Chondrocyte (in vitro differentiated cells): ENCODE measurements at regions not wholly inside any gene's neighbourhood (a gene's known extent, or its start where the extent isn't known, plus 50 kb on each side); places are given as distances from the start of the nearest gene placed in this dataset.
"Not testable (repeated sequence)": the region's sequence is repeated elsewhere in the genome, so short reads cannot be mapped to it uniquely, and the experiment has no call there.

Experiments used
- DNase-seq: peaks from one replicate; pipeline ENCODE4 v3.0.0; 2021; ENCODE audit warnings: mixed read lengths, low spot score
- H3K27ac Mint-ChIP-seq: one replicate; pipeline ENCODE4 v1.8.0; 2021; ENCODE audit warnings: mild to moderate bottlenecking, moderate library complexity, mixed read lengths; ENCODE audit not compliant: unreplicated experiment
- H3K27me3 Mint-ChIP-seq: 2 replicates; pipeline ENCODE4 v1.8.0; 2021; ENCODE audit warnings: low read depth, mixed read lengths
- H3K36me3 Mint-ChIP-seq: 2 replicates; pipeline ENCODE4 v1.8.0; 2021; ENCODE audit warnings: low read depth, mixed read lengths
- H3K4me1 Mint-ChIP-seq: 2 replicates; pipeline ENCODE4 v1.8.0; 2021; ENCODE audit warnings: low read depth, mild to moderate bottlenecking, mixed read lengths
- H3K4me3 Mint-ChIP-seq: one replicate; pipeline ENCODE4 v1.8.0; 2021; ENCODE audit warnings: mild to moderate bottlenecking, moderate library complexity, mixed read lengths; ENCODE audit not compliant: unreplicated experiment
- H3K9me3 Mint-ChIP-seq: 2 replicates; pipeline ENCODE4 v1.8.0; 2021; ENCODE audit warnings: low read depth, mixed read lengths
- TF ChIP-seq, protein P1 (sequence below): fragments of 200-600 bp; sonication (generic); IDR thresholded peaks from 2 replicates; pipeline ENCODE4 v1.5.0; 2021; ENCODE audit warnings: antibody characterized with exemption, mild to moderate bottlenecking, moderate library complexity

GRCh38 chr7:77484785-77485184 lies 52.3 kb upstream of the PTPN12 start:
- TF ChIP-seq, protein P1, sequence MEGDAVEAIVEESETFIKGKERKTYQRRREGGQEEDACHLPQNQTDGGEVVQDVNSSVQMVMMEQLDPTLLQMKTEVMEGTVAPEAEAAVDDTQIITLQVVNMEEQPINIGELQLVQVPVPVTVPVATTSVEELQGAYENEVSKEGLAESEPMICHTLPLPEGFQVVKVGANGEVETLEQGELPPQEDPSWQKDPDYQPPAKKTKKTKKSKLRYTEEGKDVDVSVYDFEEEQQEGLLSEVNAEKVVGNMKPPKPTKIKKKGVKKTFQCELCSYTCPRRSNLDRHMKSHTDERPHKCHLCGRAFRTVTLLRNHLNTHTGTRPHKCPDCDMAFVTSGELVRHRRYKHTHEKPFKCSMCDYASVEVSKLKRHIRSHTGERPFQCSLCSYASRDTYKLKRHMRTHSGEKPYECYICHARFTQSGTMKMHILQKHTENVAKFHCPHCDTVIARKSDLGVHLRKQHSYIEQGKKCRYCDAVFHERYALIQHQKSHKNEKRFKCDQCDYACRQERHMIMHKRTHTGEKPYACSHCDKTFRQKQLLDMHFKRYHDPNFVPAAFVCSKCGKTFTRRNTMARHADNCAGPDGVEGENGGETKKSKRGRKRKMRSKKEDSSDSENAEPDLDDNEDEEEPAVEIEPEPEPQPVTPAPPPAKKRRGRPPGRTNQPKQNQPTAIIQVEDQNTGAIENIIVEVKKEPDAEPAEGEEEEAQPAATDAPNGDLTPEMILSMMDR = no peak
- H3K4me3 Mint-ChIP-seq = no peak overlapping the region
- no peaks in the 10 kb centered on the region for H3K36me3 Mint-ChIP-seq
- no peaks in the 10 kb centered on the region for H3K27me3 Mint-ChIP-seq
- DNase-seq = no peak
- peaks cover 3% of the 10 kb centered on the region for H3K4me1 Mint-ChIP-seq
- H3K9me3 Mint-ChIP-seq = no peaks in the 10 kb centered on the region
- no peak overlapping the region for H3K27ac Mint-ChIP-seq

DNA sequence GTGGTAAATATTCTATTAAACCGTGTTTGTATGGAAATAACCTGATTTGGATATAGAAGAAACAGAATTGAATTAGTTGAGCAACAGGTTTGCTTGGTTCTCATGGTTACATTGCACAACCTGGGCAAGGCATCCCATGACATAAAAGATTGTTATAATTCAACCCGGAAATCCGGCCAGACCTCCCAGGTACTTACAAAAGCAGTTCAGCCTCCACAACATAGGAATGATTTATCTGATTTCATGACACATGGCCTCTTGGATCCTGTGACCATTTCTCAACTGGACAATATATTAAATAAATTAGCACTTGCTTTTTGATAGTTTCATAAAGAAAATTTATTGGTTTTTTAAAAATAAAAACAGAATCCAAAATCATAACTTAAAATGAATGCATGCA lies 55.1 kb upstream of the PTPN12 start:
- TF ChIP-seq, protein P1 = no peak
- H3K36me3 Mint-ChIP-seq = no peaks in the 10 kb centered on the region
- H3K4me1 Mint-ChIP-seq = peaks cover 8% of the 10 kb centered on the region
- no peaks in the 10 kb centered on the region for H3K27me3 Mint-ChIP-seq
- no peak overlapping the region for H3K27ac Mint-ChIP-seq
- H3K9me3 Mint-ChIP-seq = no peaks in the 10 kb centered on the region
- no peak for DNase-seq
- no peak overlapping the region for H3K4me3 Mint-ChIP-seq

DNA sequence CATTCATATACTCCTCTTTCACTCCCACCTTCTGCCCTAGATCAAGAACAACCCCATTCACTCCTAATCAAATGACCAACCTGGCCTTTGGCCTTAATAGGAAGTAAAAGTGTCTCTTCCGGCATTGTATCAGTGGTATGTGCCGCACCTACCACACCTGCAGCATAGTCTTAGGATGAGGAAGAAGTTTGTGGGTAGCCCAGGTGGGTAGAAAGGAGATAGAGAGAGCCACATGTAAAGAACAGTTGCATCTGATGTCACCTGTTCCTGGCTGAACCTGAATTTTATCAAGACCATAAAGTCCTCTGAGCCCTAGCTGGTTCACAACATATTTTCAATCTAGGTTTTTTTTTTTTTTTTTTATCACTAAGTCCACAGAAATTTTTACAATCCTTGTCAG lies 55.5 kb upstream of the PTPN12 start:
- Mint-ChIP-seq H3K4me3 (no peak overlapping the region), H3K27ac (no peak overlapping the region), H3K4me1 (peaks cover 8% of the 10 kb centered on the region), H3K9me3 (no peaks in the 10 kb centered on the region), H3K27me3 (no peaks in the 10 kb centered on the region), H3K36me3 (no peaks in the 10 kb centered on the region)
- TF ChIP-seq, protein P1 = no peak
- DNase-seq = no peak

DNA sequence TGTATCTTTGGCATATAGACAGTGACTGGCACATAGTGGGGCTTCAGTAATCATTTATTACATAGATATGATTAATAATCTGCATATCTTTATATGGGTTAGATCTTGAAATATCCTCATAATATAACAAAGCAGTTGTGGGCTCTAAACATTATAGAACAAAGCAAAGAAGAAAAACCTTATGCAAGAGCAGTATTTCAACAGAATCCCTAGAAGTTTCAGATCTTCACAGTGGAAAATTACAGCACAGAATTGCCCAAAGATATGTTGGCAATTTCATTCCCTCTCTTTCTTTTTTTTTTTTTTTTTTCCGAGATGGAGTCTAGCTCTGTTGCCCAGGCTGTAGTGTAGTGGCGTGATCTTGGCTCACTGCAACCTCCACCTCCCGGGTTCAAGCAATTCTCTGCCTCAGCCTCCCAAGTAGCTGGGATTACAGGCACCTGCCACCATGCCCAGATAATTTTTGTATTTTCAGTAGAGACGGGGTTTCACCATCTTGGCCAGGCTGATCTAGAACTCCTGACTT lies 56.9 kb upstream of the PTPN12 start:
- not testable (repeated sequence) for H3K4me3 Mint-ChIP-seq, H3K36me3 Mint-ChIP-seq, H3K9me3 Mint-ChIP-seq, DNase-seq, H3K27me3 Mint-ChIP-seq, H3K4me1 Mint-ChIP-seq
- H3K27ac Mint-ChIP-seq = peak overlapping the region; percentile 11

GRCh38 chr7:77479536-77480088 lies 57.5 kb upstream of the PTPN12 start:
- H3K4me1 Mint-ChIP-seq = peaks cover 8% of the 10 kb centered on the region
- H3K36me3 Mint-ChIP-seq = no peaks in the 10 kb centered on the region
- peak overlapping the region; percentile 11 for H3K27ac Mint-ChIP-seq
- no peaks in the 10 kb centered on the region for H3K27me3 Mint-ChIP-seq
- TF ChIP-seq, protein P1 = no peak
- no peak for DNase-seq
- H3K4me3 Mint-ChIP-seq = no peak overlapping the region
- no peaks in the 10 kb centered on the region for H3K9me3 Mint-ChIP-seq

DNA sequence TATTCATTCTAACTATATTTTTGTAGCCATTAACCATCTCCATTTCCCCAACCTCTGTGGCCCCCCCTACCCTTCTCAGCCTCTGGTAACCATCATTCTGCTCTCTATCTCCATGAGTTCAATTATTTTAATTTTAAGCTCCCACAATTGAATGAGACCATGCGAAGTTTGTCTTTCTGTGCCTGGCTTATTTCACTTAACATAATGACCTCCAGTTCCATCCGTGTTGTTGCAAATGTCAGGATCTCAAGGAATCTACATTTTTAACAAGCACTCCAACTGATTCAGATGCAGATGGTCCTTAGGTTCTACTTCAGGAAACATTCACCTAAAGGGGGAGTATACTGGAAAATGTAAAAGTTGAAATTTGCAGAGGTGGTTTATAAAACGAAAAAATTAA lies 60.2 kb upstream of the PTPN12 start:
- Mint-ChIP-seq H3K4me1 (peaks cover 8% of the 10 kb centered on the region), H3K27ac (no peak overlapping the region), H3K36me3 (no peaks in the 10 kb centered on the region), H3K9me3 (no peaks in the 10 kb centered on the region), H3K27me3 (no peaks in the 10 kb centered on the region), H3K4me3 (no peak overlapping the region)
- no peak for DNase-seq
- TF ChIP-seq, protein P1 = no peak
